HG02571 (cell line): ENCODE measurements at regions not wholly inside any gene's neighbourhood (a gene's known extent, or its start where the extent isn't known, plus 50 kb on each side); places are given as distances from the start of the nearest gene placed in this dataset.

Source experiments
- ATAC-seq: cut with Tn5 transposase; IDR thresholded peaks from one replicate; pipeline ENCODE4 v1.9.1; 2021; ENCODE audit warnings: mild to moderate bottlenecking, moderate library complexity; ENCODE audit not compliant: unreplicated experiment

DNA sequence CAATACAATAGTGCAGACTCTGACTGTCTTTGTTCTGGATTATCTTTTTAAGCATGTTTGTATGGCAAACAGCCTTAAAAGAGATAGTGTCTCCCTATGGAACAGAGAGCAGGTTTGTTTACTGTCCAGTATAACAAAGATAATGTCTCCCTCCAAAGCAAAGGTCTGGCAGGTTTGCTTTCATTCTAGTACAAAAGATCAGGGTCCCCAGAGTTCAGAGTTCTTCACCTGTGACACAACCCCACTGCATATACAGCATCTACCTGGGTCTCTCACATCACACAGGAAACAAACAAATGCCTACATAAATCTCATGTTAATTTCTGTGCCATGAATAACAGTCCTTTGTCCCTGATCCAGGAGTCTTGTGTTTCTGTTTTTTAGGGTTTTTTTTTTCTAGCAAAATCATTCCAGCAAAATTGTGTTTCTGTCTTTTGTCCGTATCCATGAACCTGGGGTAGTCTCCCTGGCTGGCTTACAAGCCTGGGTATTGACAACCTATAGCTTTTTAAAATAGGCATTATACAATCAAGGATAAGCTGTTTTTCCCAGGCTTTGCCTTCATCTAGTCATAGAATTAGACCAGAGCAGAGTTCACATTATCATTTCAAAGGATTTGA lies 89.4 kb upstream of the PTBP2 start:
- no peak for ATAC-seq

DNA sequence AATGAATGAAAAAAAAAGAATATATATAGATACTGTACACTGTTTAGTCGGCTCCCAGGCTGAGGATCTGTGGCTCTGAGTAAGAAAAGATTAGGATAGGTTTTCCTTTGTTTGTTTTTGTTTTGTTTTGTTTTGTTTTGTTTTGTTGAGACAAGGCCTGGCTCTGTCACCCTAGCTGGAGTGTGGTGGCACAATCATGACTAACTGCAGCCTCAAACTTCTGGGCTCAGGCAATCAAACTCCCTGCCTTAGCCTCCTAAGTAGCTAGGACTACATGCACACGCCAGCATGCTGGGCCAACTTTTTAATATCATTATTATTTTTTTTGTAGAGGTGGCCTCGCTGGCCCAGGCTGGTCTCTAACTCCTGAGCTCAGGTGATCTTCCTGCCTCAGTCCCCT lies 87.9 kb upstream of the PTBP2 start:
- no peak for ATAC-seq

DNA sequence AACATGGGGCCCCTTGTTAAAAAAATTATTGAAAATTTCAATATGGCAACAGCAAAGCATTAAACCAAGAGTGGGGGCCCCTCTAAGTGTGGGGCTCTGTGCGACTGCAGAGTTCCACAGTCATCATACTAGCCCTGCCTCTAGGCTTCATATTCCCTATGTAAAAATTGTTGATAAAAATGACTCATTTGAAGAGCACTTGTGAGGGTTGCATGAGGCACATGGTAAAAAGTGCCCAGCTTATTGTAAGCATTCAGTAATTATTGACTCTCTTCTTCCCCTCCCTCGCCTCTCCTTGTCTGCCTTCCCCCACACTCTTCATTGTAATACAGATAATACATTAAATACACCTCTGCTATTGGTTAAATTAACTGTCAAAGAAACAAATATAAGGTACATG lies 86.7 kb upstream of the PTBP2 start:
- ATAC-seq = no peak

DNA sequence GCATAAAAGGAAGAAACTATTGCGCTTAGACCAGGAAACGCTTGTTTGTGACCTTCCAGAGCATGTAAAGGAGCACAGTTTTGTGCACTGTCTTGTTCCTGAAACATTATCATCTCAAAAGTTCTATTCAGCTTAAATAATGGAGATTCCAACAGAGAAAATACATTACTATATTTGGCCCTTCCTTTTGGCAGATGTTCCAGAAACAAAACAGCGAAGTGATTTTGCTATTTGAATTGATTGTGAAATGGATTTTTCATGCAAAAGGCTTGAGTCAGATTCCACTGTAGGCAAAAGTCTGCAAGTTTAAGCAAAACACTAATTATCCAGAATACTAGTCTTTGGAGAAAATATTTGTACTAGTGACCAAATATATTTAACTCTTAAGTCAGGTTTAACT lies 80.3 kb upstream of the PTBP2 start:
- no peak for ATAC-seq

DNA sequence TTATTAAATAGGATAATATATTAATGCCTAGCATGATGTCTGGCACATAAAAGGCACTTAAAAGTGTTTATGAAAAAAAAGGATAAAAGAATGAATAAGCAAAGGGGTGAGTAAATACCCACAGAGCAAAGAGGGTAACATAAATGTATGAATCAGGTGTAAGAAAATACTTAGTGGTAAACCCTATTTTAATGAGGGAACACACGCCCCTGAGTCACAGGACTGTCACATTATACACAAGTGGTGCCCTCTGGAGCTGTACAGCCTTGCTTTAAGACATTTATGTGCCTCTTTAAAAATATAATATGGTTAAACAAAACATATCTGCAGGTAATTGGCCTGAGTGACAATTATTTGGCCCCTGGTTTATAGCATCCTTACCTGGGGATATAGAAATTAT lies 78.1 kb upstream of the PTBP2 start:
- no peak for ATAC-seq

DNA sequence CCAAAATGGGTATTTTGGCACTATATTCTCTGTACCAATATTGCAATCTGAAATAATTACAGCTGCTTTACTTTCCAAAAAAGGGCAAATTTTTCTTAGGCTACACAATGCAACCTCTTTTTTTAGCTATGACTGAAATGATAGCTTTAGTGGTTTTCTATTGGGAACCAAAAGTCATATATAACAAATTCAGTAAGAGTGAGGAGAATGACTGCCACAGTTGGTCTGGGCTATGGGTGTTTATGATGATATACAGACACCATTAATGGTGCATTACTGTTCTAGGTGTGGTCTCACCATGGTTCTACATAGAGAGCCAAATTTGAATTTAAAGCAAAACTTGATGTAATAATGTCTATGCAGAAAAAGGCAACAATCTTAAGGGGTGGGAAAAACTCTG lies 72.3 kb upstream of the PTBP2 start:
- no peak for ATAC-seq

DNA sequence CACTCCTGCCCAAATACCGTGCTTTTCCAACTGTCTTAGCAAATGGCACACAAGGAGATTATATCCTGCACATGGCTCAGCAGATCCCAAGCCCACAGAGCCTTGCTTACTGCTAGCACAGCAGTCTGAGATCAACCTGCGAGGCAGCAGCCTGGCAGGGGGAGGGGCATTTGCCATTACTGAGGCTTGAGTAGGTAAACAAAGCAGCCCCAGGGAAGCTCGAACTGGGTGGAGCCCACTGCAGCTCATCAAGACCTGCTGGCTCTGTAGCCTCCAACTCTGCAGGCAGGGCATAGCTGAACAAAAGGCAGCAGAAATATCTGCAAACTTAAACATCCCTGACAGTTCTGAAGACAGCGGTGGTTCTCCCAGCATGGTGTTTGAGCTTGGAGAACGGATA lies 70.1 kb upstream of the PTBP2 start:
- no peak for ATAC-seq

DNA sequence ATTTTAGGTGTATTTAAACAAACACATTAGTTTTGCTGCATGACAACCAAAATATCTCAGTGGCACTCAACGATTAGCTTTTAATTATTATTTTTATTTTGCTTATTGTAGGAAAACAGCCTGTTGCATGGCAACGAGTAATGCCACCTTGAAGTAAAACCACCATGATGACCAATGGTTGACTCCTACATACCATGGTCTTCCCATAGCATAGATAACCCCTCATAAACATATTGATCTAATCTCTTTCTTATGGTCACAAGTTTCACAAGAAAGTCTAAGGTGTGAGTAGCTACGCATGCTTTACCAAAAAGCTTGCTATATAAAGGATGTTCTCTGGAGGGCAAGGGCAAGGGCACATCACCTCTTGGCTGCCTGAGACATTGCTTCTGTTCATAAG lies 61.5 kb upstream of the PTBP2 start:
- no peak for ATAC-seq

DNA sequence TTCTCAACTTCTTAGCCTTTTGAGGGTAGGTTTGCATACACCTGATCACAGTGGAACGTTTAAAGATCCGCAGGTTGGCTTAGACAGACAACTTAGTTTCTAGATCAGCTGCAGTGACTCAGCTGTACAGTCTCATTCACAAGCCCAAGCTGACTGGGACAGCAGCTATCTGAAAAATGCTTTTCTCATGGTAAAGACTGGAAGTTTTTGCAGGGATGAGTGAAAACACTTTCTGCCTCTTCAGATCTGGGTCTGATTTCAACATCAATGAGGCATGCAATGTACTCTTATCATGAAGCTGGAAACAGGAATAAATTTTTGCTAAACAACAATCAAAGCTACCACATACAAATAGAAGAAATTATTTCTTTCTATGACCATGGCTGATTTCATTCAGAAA lies 61.1 kb upstream of the PTBP2 start:
- no peak for ATAC-seq
